IPS DF 6.9 (cell line): ENCODE measurements at regions not wholly inside any gene's neighbourhood (a gene's known extent, or its start where the extent isn't known, plus 50 kb on each side); places are given as distances from the start of the nearest gene placed in this dataset.

Experiments
- DNase-seq: peaks from one replicate; pipeline ENCODE4 v3.0.0-alpha.2; 2013; ENCODE audit warnings: low read depth, low spot score
- H3K27ac ChIP-seq: one replicate; pipeline ENCODE4 v1.5.1; 2013; ENCODE audit warnings: low read length, control low read depth
- H3K27me3 ChIP-seq: 2 replicates; pipeline ENCODE4 v1.6.1; 2013; ENCODE audit warnings: mild to moderate bottlenecking, low read length; ENCODE audit not compliant: control insufficient read depth, insufficient read depth
- H3K36me3 ChIP-seq: 2 replicates; pipeline ENCODE4 v1.6.1; 2013; ENCODE audit warnings: low read length; ENCODE audit not compliant: control insufficient read depth, insufficient read depth
- H3K4me1 ChIP-seq: 2 replicates; pipeline ENCODE4 v1.6.1; 2013; ENCODE audit warnings: low read length; ENCODE audit not compliant: control insufficient read depth, insufficient read depth
- H3K4me3 ChIP-seq: 2 replicates; pipeline ENCODE4 v1.5.1; 2013; ENCODE audit warnings: mild to moderate bottlenecking, low read length
- H3K9me3 ChIP-seq: 2 replicates; pipeline ENCODE4 v1.6.1; 2013; ENCODE audit warnings: low read length, inconsistent platforms; ENCODE audit not compliant: control insufficient read depth, insufficient read depth
- WGBS: extraction: QIAGEN DNeasy Blood & Tissue Kit; methylation state at CpG from one replicate; pipeline ENCODE4 v1.1.7; 2013; ENCODE audit warnings: mixed read lengths, missing lambda C conversion rate; ENCODE audit not compliant: insufficient read length, insufficient coverage; 5-methylcytosine and 5-hydroxymethylcytosine counted together

- DNase-seq: no peak
- WGBS: no CpG with 5 or more reads among the region's 3 CpGs
These were observed 196.1 kb upstream of the CTAGE1 start for GRCh38 chr18:22613788-22614187.

GRCh38 chr18:22623513-22623912 is 205.8 kb upstream of the CTAGE1 start:
- no CpG with 5 or more reads among the region's 5 CpGs for WGBS
- Histone ChIP-seq H3K4me3 (no peak overlapping the region), H3K27ac (no peak overlapping the region), H3K4me1 (no peaks in the 10 kb centered on the region; the same call in 1 of the 2 replicates), H3K27me3 (no peaks in the 10 kb centered on the region), H3K9me3 (no peaks in the 10 kb centered on the region), H3K36me3 (no peaks in the 10 kb centered on the region)
- DNase-seq: no peak

More at GRCh38 chr18:22613788-22614187, 196.1 kb upstream of the CTAGE1 start:
- no peak overlapping the region for H3K4me3 ChIP-seq
- no peaks in the 10 kb centered on the region for H3K4me1 ChIP-seq
- no peaks in the 10 kb centered on the region for H3K9me3 ChIP-seq
- H3K36me3 ChIP-seq: no peaks in the 10 kb centered on the region
- H3K27ac ChIP-seq: no peak overlapping the region
- no peaks in the 10 kb centered on the region for H3K27me3 ChIP-seq

GRCh38 chr18:22624176-22624575 is 206.5 kb upstream of the CTAGE1 start:
- DNase-seq: no peak
- H3K27ac ChIP-seq: no peak overlapping the region
- H3K27me3 ChIP-seq: no peaks in the 10 kb centered on the region
- no peaks in the 10 kb centered on the region; the same call in 1 of the 2 replicates for H3K4me1 ChIP-seq
- no CpG with 5 or more reads among the region's 2 CpGs for WGBS
- H3K9me3 ChIP-seq: no peaks in the 10 kb centered on the region
- no peaks in the 10 kb centered on the region for H3K36me3 ChIP-seq
- H3K4me3 ChIP-seq: no peak overlapping the region

- H3K36me3 ChIP-seq: no peaks in the 10 kb centered on the region
- H3K27ac ChIP-seq: no peak overlapping the region
- no peak for DNase-seq
- no peak overlapping the region for H3K4me3 ChIP-seq
- no peaks in the 10 kb centered on the region; the same call in 1 of the 2 replicates for H3K4me1 ChIP-seq
- WGBS: no CpG with 5 or more reads among the region's 2 CpGs
- no peaks in the 10 kb centered on the region for H3K9me3 ChIP-seq
- H3K27me3 ChIP-seq: no peaks in the 10 kb centered on the region
These were observed 207.7 kb upstream of the CTAGE1 start for GRCh38 chr18:22625406-22625805.

- Histone ChIP-seq H3K36me3 (no peaks in the 10 kb centered on the region), H3K4me3 (no peak overlapping the region), H3K27ac (no peak overlapping the region), H3K27me3 (no peaks in the 10 kb centered on the region), H3K4me1 (no peaks in the 10 kb centered on the region; the same call in 1 of the 2 replicates), H3K9me3 (no peaks in the 10 kb centered on the region)
- WGBS: no CpG with 5 or more reads among the region's 3 CpGs
- DNase-seq: no peak
These were observed 209.1 kb upstream of the CTAGE1 start for GRCh38 chr18:22626771-22627170.

- Histone ChIP-seq H3K27me3 (no peaks in the 10 kb centered on the region), H3K36me3 (no peaks in the 10 kb centered on the region), H3K4me1 (no peaks in the 10 kb centered on the region; the same call in 1 of the 2 replicates), H3K27ac (no peak overlapping the region), H3K9me3 (no peaks in the 10 kb centered on the region), H3K4me3 (no peak overlapping the region)
- no CpG with 5 or more reads among the region's 1 CpG for WGBS
- no peak for DNase-seq
These were observed 209.8 kb upstream of the CTAGE1 start for GRCh38 chr18:22627506-22627905.

- WGBS: no CpG with 5 or more reads among the region's 14 CpGs
- Histone ChIP-seq H3K27ac (no peak overlapping the region), H3K27me3 (no peaks in the 10 kb centered on the region), H3K36me3 (no peaks in the 10 kb centered on the region), H3K4me1 (no peaks in the 10 kb centered on the region; the same call in 1 of the 2 replicates), H3K4me3 (no peak overlapping the region), H3K9me3 (no peaks in the 10 kb centered on the region)
- no peak for DNase-seq
These were observed 211.2 kb upstream of the CTAGE1 start for GRCh38 chr18:22628795-22629510.

- WGBS: no CpG with 5 or more reads among the region's 2 CpGs
- no peaks in the 10 kb centered on the region; the same call in 1 of the 2 replicates for H3K4me1 ChIP-seq
- H3K27ac ChIP-seq: no peak overlapping the region
- no peaks in the 10 kb centered on the region for H3K36me3 ChIP-seq
- no peaks in the 10 kb centered on the region for H3K9me3 ChIP-seq
- no peak overlapping the region for H3K4me3 ChIP-seq
- no peaks in the 10 kb centered on the region for H3K27me3 ChIP-seq
- no peak for DNase-seq
These were observed 213.3 kb upstream of the CTAGE1 start for GRCh38 chr18:22630980-22631379.

- H3K4me3 ChIP-seq: no peak overlapping the region
- H3K27ac ChIP-seq: no peak overlapping the region
- no peaks in the 10 kb centered on the region for H3K27me3 ChIP-seq
- no peaks in the 10 kb centered on the region for H3K36me3 ChIP-seq
- no peaks in the 10 kb centered on the region for H3K4me1 ChIP-seq
- WGBS: no CpG with 5 or more reads among the region's 4 CpGs
- no peaks in the 10 kb centered on the region for H3K9me3 ChIP-seq
- DNase-seq: no peak
These were observed 214.5 kb upstream of the CTAGE1 start for GRCh38 chr18:22632191-22632590.

- Histone ChIP-seq H3K27ac (no peak overlapping the region), H3K27me3 (no peaks in the 10 kb centered on the region), H3K4me3 (no peak overlapping the region), H3K9me3 (no peaks in the 10 kb centered on the region), H3K4me1 (no peaks in the 10 kb centered on the region), H3K36me3 (no peaks in the 10 kb centered on the region)
- no CpG with 5 or more reads among the region's 3 CpGs for WGBS
- DNase-seq: no peak
These were observed 216.7 kb upstream of the CTAGE1 start for GRCh38 chr18:22634464-22634863.

GRCh38 chr18:22637787-22638186 is 220.1 kb upstream of the CTAGE1 start:
- Histone ChIP-seq H3K36me3 (no peaks in the 10 kb centered on the region), H3K27me3 (no peaks in the 10 kb centered on the region), H3K4me1 (no peaks in the 10 kb centered on the region), H3K9me3 (no peaks in the 10 kb centered on the region), H3K4me3 (no peak overlapping the region), H3K27ac (no peak overlapping the region)
- no peak for DNase-seq
- WGBS: no CpG with 5 or more reads among the region's 1 CpG
